AG10803 (cell line): ENCODE measurements at regions not wholly inside any gene's neighbourhood (a gene's known extent, or its start where the extent isn't known, plus 50 kb on each side); places are given as distances from the start of the nearest gene placed in this dataset.

Experiments used
- DNase-seq: peaks from one replicate; pipeline ENCODE4 v3.0.0; 2010; ENCODE audit warnings: low read depth
- H3K4me3 ChIP-seq: 2 replicates; pipeline ENCODE4 v1.5.1; 2011; ENCODE audit warnings: mild to moderate bottlenecking, low read length, control low read depth
- TF ChIP-seq, protein P1 (sequence below): conservative IDR thresholded peaks from 2 replicates; pipeline ENCODE4 v1.5.1; 2011; ENCODE audit warnings: mild to moderate bottlenecking, low read length, control low read depth, inconsistent platforms

DNA sequence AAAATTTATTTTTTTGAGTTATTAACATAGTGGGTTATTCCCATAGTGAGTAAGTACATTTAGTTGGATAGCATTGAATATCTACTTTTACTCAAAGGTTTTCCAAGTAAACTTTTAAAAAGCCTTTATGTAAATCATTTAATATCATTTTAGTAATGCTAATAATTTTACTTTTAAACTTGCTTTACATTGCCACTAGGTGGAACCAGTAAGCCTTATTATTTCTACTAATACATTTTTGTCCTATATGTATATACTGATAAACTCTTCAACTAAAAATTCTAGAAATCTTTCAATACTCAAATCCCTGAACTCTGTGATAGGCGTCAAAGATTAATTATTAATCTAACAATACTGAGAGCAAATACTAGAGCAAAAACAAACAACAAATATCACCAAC, 1709.2 kb upstream of the PCDH20 start:
- TF ChIP-seq, protein P1, sequence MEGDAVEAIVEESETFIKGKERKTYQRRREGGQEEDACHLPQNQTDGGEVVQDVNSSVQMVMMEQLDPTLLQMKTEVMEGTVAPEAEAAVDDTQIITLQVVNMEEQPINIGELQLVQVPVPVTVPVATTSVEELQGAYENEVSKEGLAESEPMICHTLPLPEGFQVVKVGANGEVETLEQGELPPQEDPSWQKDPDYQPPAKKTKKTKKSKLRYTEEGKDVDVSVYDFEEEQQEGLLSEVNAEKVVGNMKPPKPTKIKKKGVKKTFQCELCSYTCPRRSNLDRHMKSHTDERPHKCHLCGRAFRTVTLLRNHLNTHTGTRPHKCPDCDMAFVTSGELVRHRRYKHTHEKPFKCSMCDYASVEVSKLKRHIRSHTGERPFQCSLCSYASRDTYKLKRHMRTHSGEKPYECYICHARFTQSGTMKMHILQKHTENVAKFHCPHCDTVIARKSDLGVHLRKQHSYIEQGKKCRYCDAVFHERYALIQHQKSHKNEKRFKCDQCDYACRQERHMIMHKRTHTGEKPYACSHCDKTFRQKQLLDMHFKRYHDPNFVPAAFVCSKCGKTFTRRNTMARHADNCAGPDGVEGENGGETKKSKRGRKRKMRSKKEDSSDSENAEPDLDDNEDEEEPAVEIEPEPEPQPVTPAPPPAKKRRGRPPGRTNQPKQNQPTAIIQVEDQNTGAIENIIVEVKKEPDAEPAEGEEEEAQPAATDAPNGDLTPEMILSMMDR: peak; percentile 55

DNA sequence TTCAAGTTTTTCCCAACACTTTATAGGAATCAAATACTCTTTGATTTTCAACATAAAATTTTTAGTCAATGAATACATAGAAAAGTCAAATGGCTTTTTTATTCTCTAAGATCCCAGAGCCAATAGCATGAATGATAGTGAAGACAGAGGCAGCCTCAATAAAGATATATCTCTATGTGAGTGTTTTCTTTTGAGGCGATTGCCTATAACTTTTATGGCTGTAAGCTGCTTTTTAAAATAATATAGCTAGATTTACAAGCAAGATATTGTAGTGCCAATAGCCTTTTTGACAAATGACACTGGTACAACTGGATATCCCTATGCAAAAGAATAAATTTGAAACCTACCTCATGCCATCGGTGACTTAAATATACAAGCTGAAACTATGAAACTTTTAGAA, 1705.2 kb upstream of the PCDH20 start:
- no peak for DNase-seq
- TF ChIP-seq, protein P1: no peak
- H3K4me3 ChIP-seq: no peak overlapping the region

More for the DNA sequence above, 1709.2 kb upstream of the PCDH20 start:
- H3K4me3 ChIP-seq: no peak overlapping the region
- DNase-seq: peak; percentile 21

DNA sequence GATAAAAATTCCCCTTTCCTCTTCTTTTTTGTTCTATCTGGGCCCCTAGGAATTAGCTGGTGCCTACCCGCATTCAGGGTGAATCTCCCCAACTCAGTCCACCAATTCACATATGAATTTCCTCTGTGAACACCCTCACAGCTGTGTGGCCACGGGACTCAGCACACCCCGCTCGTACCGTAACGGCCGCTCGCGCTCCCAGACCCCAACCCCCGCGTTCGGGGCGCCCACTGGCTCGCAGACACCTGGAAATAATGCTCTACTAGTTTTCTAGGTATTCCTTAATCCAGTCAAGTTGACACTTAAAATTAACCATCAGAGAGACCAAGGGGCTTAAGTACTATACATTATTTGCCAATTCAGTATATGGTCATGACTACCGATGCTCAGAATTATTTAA, 1702.1 kb upstream of the PCDH20 start:
- TF ChIP-seq, protein P1: no peak
- H3K4me3 ChIP-seq: no peak overlapping the region
- no peak for DNase-seq

DNA sequence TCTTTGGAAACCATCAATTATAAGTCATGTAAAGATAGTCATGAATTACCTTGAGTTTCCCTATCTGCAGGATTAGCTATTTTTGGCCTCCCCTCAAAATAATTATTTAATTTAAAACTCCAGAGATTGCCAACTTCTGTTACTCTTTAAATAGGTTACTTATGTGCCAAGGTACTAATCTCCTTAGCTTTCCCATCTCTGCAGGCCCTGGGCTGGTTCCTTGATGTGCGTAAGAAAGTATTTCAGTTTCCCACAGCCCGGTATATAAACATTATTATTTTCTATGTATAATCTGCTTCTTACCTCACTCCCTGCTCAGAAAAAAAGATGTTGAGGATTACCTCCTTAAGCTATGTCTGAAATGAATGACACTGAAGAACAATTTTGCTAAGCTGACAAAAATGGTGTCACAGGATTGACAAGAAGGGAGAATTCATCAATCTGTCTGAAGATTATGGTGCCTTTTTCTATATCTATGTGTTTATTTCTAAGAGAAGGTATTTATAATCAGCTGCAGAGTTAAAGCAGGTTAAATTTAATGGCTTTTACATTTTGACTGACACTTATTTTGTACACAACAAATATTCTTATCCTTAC, 1697.2 kb upstream of the PCDH20 start:
- TF ChIP-seq, protein P1: no peak
- no peak for DNase-seq
- H3K4me3 ChIP-seq: no peak overlapping the region

DNA sequence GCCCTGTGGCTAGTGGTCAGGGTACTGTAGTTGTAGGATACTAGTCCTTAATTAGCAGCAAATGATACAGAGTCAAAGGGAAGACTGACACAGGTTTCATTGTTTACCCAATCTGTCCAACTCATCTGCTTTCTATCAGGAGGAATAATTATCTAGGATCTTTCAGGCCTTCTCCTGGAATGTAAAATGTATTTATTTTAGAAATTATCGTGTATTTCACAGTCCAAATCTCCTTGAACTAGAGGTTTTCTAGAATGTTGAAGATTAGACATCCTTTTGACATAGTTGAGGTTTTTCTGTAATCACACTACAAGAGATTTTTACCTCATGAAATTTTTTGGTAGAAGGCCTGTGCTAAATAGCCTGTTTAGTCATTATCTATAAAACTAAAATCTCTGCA, 1694.8 kb upstream of the PCDH20 start:
- TF ChIP-seq, protein P1: no peak
- no peak for DNase-seq
- no peak overlapping the region for H3K4me3 ChIP-seq

GRCh38 chr13:63107179-63107943, 1691.7 kb upstream of the PCDH20 start:
- H3K4me3 ChIP-seq: no peak overlapping the region
- no peak for DNase-seq
- TF ChIP-seq, protein P1: no peak

DNA sequence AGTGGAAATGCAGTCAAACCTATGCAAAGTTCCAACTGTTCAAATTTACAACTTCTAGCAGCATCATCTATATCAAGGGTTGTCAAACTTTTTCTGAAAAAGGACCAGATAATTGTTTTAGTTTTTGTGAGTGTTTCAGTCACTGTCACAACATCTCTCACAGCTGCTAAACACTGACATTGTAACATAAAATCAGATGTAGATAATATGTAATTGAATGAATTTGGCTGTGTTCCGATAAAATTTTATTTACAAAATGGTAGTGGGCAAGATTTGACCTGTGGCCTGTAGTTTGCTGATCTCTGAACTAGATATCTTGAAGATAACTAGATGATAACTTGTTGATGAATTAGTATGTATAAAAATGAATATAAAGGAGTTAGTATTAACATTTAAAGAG, 1679.1 kb upstream of the PCDH20 start:
- TF ChIP-seq, protein P1: no peak
- no peak overlapping the region for H3K4me3 ChIP-seq
- no peak for DNase-seq
